GM12865 (cell line): ENCODE measurements at regions not wholly inside any gene's neighbourhood (a gene's known extent, or its start where the extent isn't known, plus 50 kb on each side); places are given as distances from the start of the nearest gene placed in this dataset.

Experiments
- DNase-seq: peaks from one replicate; pipeline ENCODE4 v3.0.0; 2010; ENCODE audit warnings: low read depth
- H3K4me3 ChIP-seq: 2 replicates; pipeline ENCODE4 v1.5.1; 2011; ENCODE audit warnings: mild to moderate bottlenecking, low read depth, low read length, control low read depth
- CTCF ChIP-seq: IDR thresholded peaks from 2 replicates; pipeline ENCODE4 v1.5.1; 2011; ENCODE audit warnings: low read length, control low read depth, low read depth, inconsistent platforms; ENCODE audit not compliant: insufficient read depth; ENCODE audit errors: missing control alignments

- H3K4me3 ChIP-seq = no peak overlapping the region
- no peak for DNase-seq
- TF ChIP-seq CTCF = no peak
Measured at GRCh38 chr4:12966726-12967125, 517.4 kb downstream of the RAB28 start.

- TF ChIP-seq CTCF = no peak
- no peak for DNase-seq
- no peak overlapping the region for H3K4me3 ChIP-seq
Measured at GRCh38 chr4:12965334-12965733, 518.8 kb downstream of the RAB28 start.

GRCh38 chr4:12963912-12964311, 520.2 kb downstream of the RAB28 start:
- no peak for TF ChIP-seq CTCF
- DNase-seq = no peak
- H3K4me3 ChIP-seq = no peak overlapping the region

- no peak for TF ChIP-seq CTCF
- DNase-seq = no peak
- no peak overlapping the region for H3K4me3 ChIP-seq
Measured at GRCh38 chr4:12963291-12963690, 520.8 kb downstream of the RAB28 start.

GRCh38 chr4:12961713-12962112, 522.4 kb downstream of the RAB28 start:
- no peak overlapping the region for H3K4me3 ChIP-seq
- no peak for TF ChIP-seq CTCF
- DNase-seq = no peak

GRCh38 chr4:12958436-12958835, 525.7 kb downstream of the RAB28 start:
- no peak for TF ChIP-seq CTCF
- H3K4me3 ChIP-seq = no peak overlapping the region
- DNase-seq = no peak

- DNase-seq = no peak
- TF ChIP-seq CTCF = no peak
- H3K4me3 ChIP-seq = no peak overlapping the region
Measured at GRCh38 chr4:12957108-12957507, 527.0 kb downstream of the RAB28 start.
